ENCODE measurements at regions not wholly inside any gene's neighbourhood (a gene's known extent, or its start where the extent isn't known, plus 50 kb on each side); places are given as distances from the start of the nearest gene placed in this dataset.

- TF ChIP-seq RARB (CRISPR knock-in tag; IDR thresholded peaks at IDR 0.05): no peak
- no peak for TF ChIP-seq ZFP3 (CRISPR knock-in tag; IDR thresholded peaks at IDR 0.05)
- no peak for TF ChIP-seq BACH2 (CRISPR knock-in tag; IDR thresholded peaks at IDR 0.05; ENCODE audit: borderline replicate concordance)
- TF ChIP-seq ZFP30 (CRISPR knock-in tag; IDR thresholded peaks at IDR 0.05): no peak
- no peak for TF ChIP-seq ESRRG (CRISPR knock-in tag; IDR thresholded peaks at IDR 0.05)
- no peak for TF ChIP-seq ZC3H10 (CRISPR knock-in tag; IDR thresholded peaks at IDR 0.05)
- TF ChIP-seq, protein P1, sequence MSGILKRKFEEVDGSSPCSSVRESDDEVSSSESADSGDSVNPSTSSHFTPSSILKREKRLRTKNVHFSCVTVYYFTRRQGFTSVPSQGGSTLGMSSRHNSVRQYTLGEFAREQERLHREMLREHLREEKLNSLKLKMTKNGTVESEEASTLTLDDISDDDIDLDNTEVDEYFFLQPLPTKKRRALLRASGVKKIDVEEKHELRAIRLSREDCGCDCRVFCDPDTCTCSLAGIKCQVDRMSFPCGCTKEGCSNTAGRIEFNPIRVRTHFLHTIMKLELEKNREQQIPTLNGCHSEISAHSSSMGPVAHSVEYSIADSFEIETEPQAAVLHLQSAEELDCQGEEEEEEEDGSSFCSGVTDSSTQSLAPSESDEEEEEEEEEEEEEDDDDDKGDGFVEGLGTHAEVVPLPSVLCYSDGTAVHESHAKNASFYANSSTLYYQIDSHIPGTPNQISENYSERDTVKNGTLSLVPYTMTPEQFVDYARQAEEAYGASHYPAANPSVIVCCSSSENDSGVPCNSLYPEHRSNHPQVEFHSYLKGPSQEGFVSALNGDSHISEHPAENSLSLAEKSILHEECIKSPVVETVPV (CRISPR knock-in tag; IDR thresholded peaks at IDR 0.05): no peak
- TF ChIP-seq, protein P2, sequence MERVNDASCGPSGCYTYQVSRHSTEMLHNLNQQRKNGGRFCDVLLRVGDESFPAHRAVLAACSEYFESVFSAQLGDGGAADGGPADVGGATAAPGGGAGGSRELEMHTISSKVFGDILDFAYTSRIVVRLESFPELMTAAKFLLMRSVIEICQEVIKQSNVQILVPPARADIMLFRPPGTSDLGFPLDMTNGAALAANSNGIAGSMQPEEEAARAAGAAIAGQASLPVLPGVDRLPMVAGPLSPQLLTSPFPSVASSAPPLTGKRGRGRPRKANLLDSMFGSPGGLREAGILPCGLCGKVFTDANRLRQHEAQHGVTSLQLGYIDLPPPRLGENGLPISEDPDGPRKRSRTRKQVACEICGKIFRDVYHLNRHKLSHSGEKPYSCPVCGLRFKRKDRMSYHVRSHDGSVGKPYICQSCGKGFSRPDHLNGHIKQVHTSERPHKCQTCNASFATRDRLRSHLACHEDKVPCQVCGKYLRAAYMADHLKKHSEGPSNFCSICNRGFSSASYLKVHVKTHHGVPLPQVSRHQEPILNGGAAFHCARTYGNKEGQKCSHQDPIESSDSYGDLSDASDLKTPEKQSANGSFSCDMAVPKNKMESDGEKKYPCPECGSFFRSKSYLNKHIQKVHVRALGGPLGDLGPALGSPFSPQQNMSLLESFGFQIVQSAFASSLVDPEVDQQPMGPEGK (CRISPR knock-in tag; IDR thresholded peaks at IDR 0.05; ENCODE audit: borderline replicate concordance): no peak
- TF ChIP-seq, protein P3, sequence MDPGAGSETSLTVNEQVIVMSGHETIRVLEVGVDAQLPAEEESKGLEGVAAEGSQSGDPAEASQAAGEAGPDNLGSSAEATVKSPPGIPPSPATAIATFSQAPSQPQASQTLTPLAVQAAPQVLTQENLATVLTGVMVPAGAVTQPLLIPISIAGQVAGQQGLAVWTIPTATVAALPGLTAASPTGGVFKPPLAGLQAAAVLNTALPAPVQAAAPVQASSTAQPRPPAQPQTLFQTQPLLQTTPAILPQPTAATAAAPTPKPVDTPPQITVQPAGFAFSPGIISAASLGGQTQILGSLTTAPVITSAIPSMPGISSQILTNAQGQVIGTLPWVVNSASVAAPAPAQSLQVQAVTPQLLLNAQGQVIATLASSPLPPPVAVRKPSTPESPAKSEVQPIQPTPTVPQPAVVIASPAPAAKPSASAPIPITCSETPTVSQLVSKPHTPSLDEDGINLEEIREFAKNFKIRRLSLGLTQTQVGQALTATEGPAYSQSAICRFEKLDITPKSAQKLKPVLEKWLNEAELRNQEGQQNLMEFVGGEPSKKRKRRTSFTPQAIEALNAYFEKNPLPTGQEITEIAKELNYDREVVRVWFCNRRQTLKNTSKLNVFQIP (CRISPR knock-in tag; IDR thresholded peaks at IDR 0.05; ENCODE audit: borderline replicate concordance, low read depth): no peak
- no peak for TF ChIP-seq CREB5 (CRISPR knock-in tag; IDR thresholded peaks at IDR 0.05; ENCODE audit: low read depth)
These were observed 828.3 kb upstream of the EEF2KMT start for GRCh38 chr16:5925850-5926249.

All from SK-N-SH treated with all-trans-retinoic acid at 6 μM for 48 hours (cell line).